ENCODE measurements at regions not wholly inside any gene's neighbourhood (a gene's known extent, or its start where the extent isn't known, plus 50 kb on each side); places are given as distances from the start of the nearest gene placed in this dataset.
"Not testable (repeated sequence)": the region's sequence is repeated elsewhere in the genome, so short reads cannot be mapped to it uniquely, and the experiment has no call there.

GRCh38 chr17:21783017-21783416, 90.7 kb downstream of the KCNJ18 start:
- DNase-seq (ENCODE audit: unreplicated experiment); H3K4me1 Mint-ChIP-seq (ENCODE audit: insufficient read depth, unreplicated experiment); H3K36me3 Mint-ChIP-seq (ENCODE audit: insufficient read depth, unreplicated experiment); H3K27me3 Mint-ChIP-seq (ENCODE audit: insufficient read depth, unreplicated experiment); intact Hi-C loops (cut with micrococcal nuclease); POLR2A ChIA-PET; CTCF ChIA-PET; BruUV-seq (replicated peaks); H3K4me3 Mint-ChIP-seq (ENCODE audit: unreplicated experiment); H3K27ac Mint-ChIP-seq (ENCODE audit: low read depth, unreplicated experiment): not testable (repeated sequence)
- H3K9me3 Mint-ChIP-seq (ENCODE audit: unreplicated experiment): peaks cover 27% of the 10 kb centered on the region

- H3K36me3 Mint-ChIP-seq (ENCODE audit: insufficient read depth, unreplicated experiment): not testable (repeated sequence)
- H3K9me3 Mint-ChIP-seq (ENCODE audit: unreplicated experiment): peaks cover 14% of the 10 kb centered on the region
Measured at GRCh38 chr17:21814272-21814671, 121.9 kb downstream of the KCNJ18 start.

GRCh38 chr17:21814776-21815175, 122.5 kb downstream of the KCNJ18 start:
- H3K36me3 Mint-ChIP-seq (ENCODE audit: insufficient read depth, unreplicated experiment): no peaks in the 10 kb centered on the region
- ChIA-PET CTCF (interaction anchor here (0.6 kb wide), 1 partner anchor 302 kb away, joined by 3 read pairs; no protein-coding TSS in a partner anchor), POLR2A (no interaction called here)
- no TSS peak for BruUV-seq (replicated peaks)
- intact Hi-C loops (cut with micrococcal nuclease): no loop called here
- no peaks in the 10 kb centered on the region for H3K27me3 Mint-ChIP-seq (ENCODE audit: insufficient read depth, unreplicated experiment)
- H3K4me3 Mint-ChIP-seq (ENCODE audit: unreplicated experiment): no peak overlapping the region
- H3K9me3 Mint-ChIP-seq (ENCODE audit: unreplicated experiment): peaks cover 14% of the 10 kb centered on the region
- no peaks in the 10 kb centered on the region for H3K4me1 Mint-ChIP-seq (ENCODE audit: insufficient read depth, unreplicated experiment)
- no peak for TF ChIP-seq CTCF (IDR thresholded peaks at IDR 0.05; ENCODE audit: unreplicated experiment)
- no peak overlapping the region for H3K27ac Mint-ChIP-seq (ENCODE audit: low read depth, unreplicated experiment)
- DNase-seq (ENCODE audit: unreplicated experiment): no peak

More at GRCh38 chr17:21814272-21814671, 121.9 kb downstream of the KCNJ18 start:
- BruUV-seq (replicated peaks); H3K27ac Mint-ChIP-seq (ENCODE audit: low read depth, unreplicated experiment); POLR2A ChIA-PET; H3K4me1 Mint-ChIP-seq (ENCODE audit: insufficient read depth, unreplicated experiment); H3K4me3 Mint-ChIP-seq (ENCODE audit: unreplicated experiment); intact Hi-C loops (cut with micrococcal nuclease); H3K27me3 Mint-ChIP-seq (ENCODE audit: insufficient read depth, unreplicated experiment); CTCF ChIA-PET; DNase-seq (ENCODE audit: unreplicated experiment): not testable (repeated sequence)

- CTCF ChIA-PET: interaction anchor here (0.6 kb wide), 1 partner anchor 302 kb away, joined by 3 read pairs; no protein-coding TSS in a partner anchor
- Mint-ChIP-seq H3K36me3 (ENCODE audit: insufficient read depth, unreplicated experiment) (no peaks in the 10 kb centered on the region), H3K27me3 (ENCODE audit: insufficient read depth, unreplicated experiment) (no peaks in the 10 kb centered on the region), H3K4me1 (ENCODE audit: insufficient read depth, unreplicated experiment) (no peaks in the 10 kb centered on the region), H3K4me3 (ENCODE audit: unreplicated experiment) (no peak overlapping the region), H3K9me3 (ENCODE audit: unreplicated experiment) (peaks cover 14% of the 10 kb centered on the region), H3K27ac (ENCODE audit: low read depth, unreplicated experiment) (no peak overlapping the region)
- intact Hi-C loops (cut with micrococcal nuclease): no loop called here
- DNase-seq (ENCODE audit: unreplicated experiment): no peak
- no TSS peak for BruUV-seq (replicated peaks)
- POLR2A ChIA-PET: interaction anchor here (0.6 kb wide), 1 partner anchor 716 kb away, joined by 3 read pairs; no protein-coding TSS in a partner anchor
- TF ChIP-seq CTCF (IDR thresholded peaks at IDR 0.05; ENCODE audit: unreplicated experiment): no peak
Measured at GRCh38 chr17:21815352-21816063, 123.2 kb downstream of the KCNJ18 start.

GRCh38 chr17:21816592-21817567, 124.6 kb downstream of the KCNJ18 start:
- Mint-ChIP-seq H3K4me3 (ENCODE audit: unreplicated experiment) (no peak overlapping the region), H3K27me3 (ENCODE audit: insufficient read depth, unreplicated experiment) (no peaks in the 10 kb centered on the region), H3K27ac (ENCODE audit: low read depth, unreplicated experiment) (no peak overlapping the region), H3K36me3 (ENCODE audit: insufficient read depth, unreplicated experiment) (no peaks in the 10 kb centered on the region), H3K4me1 (ENCODE audit: insufficient read depth, unreplicated experiment) (no peaks in the 10 kb centered on the region), H3K9me3 (ENCODE audit: unreplicated experiment) (peaks cover 14% of the 10 kb centered on the region)
- intact Hi-C loops (cut with micrococcal nuclease): no loop called here
- BruUV-seq (replicated peaks): no TSS peak
- DNase-seq (ENCODE audit: unreplicated experiment): no peak
- POLR2A ChIA-PET: no interaction called here
- TF ChIP-seq CTCF (IDR thresholded peaks at IDR 0.05; ENCODE audit: unreplicated experiment): no peak
- CTCF ChIA-PET: interaction anchor here (0.7 kb wide), 1 partner anchor 263 kb away, joined by 3 read pairs; no protein-coding TSS in a partner anchor

Measured in MCF 10A (cell line).